Activated naive CD8-positive, alpha-beta T cell treated with anti-CD3 and anti-CD28 coated beads, Interleukin-2, amount 10 ng/mL, durations not matched to agents 7 days and 5 days (primary cell): ENCODE measurements at regions not wholly inside any gene's neighbourhood (a gene's known extent, or its start where the extent isn't known, plus 50 kb on each side); places are given as distances from the start of the nearest gene placed in this dataset.

Experiments
- ATAC-seq: fragments of 150-1000 bp; cut with Tn5 transposase; one replicate; pipeline ENCODE4 v1.10.0; 2021; ENCODE audit warnings: low read depth, moderate library complexity
- POLR2A ChIA-PET: fragments of 350-600 bp; sonication (Branson Sonifier 250); formaldehyde crosslinking; loops from one replicate; lab custom pipeline; 2021; ENCODE audit warnings: antibody characterized with exemption; lab: Charles Lee
- DNase-seq: peaks from one replicate; pipeline ENCODE4 v3.0.0; 2021
- H3K27ac Mint-ChIP-seq: one replicate; pipeline ENCODE4 v1.8.0; 2022; ENCODE audit warnings: mild to moderate bottlenecking, mixed read lengths
- H3K27me3 Mint-ChIP-seq: one replicate; pipeline ENCODE4 v1.8.0; 2022; ENCODE audit warnings: mild to moderate bottlenecking, moderate library complexity, mixed read lengths
- H3K36me3 Mint-ChIP-seq: one replicate; pipeline ENCODE4 v1.8.0; 2021; ENCODE audit warnings: mild to moderate bottlenecking, mixed read lengths
- H3K4me1 Mint-ChIP-seq: one replicate; pipeline ENCODE4 v1.8.0; 2021; ENCODE audit warnings: mixed read lengths
- H3K4me3 Mint-ChIP-seq: one replicate; pipeline ENCODE4 v1.8.0; 2022; ENCODE audit warnings: mild to moderate bottlenecking, moderate library complexity, mixed read lengths
- H3K9me3 Mint-ChIP-seq: one replicate; pipeline ENCODE4 v1.8.0; 2021; ENCODE audit warnings: mixed read lengths

DNA sequence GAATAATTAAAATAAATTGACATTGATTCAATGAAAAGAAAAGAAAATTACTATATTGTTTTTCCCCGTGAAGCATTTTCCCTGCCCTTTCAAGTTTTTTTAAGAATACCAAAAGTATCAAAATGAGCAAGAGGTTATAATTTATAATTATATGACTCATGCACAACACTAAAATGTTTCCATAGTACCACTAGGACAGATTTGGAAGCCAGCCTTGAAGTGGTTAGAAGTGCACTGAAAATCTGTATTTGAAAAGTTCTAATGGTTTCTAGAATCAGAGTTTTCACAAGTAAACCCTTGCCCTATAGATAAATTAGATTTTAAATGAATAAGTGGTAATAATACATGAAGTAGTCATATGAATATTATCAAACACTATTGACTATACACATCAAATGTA is 140.9 kb downstream of the HNRNPD start:
- DNase-seq (no peak), ATAC-seq (no peak)
- Mint-ChIP-seq H3K9me3 (peaks cover 3% of the 10 kb centered on the region), H3K4me3 (no peak overlapping the region), H3K36me3 (peaks cover 2% of the 10 kb centered on the region), H3K27me3 (peaks cover 9% of the 10 kb centered on the region), H3K27ac (no peak overlapping the region), H3K4me1 (no peaks in the 10 kb centered on the region)
- POLR2A ChIA-PET, result no interaction called here

DNA sequence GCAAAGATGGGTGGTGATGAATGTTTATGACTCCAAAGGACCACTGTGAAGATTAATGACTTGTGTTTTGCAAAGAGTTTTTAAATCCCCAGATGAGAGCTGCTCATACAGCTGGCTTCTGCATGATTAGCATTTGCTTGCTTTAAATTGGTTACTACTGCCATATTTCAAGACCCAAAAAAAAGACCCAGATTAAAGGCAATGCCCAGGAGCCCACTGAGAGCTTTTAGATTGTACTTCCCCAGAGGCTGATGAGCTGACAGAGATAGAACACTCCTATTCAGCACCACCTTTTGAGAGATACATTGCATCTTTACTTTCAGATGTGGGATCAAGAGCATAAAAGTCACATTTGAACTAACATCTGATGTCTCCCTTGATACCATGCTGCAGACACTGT is 142.0 kb downstream of the HNRNPD start:
- DNase-seq (no peak), ATAC-seq (no peak)
- H3K27me3 Mint-ChIP-seq, result peaks cover 9% of the 10 kb centered on the region
- H3K27ac Mint-ChIP-seq, result no peak overlapping the region
- H3K9me3 Mint-ChIP-seq, result peaks cover 3% of the 10 kb centered on the region
- H3K36me3 Mint-ChIP-seq, result no peaks in the 10 kb centered on the region
- POLR2A ChIA-PET, result no interaction called here
- no peak overlapping the region for H3K4me3 Mint-ChIP-seq
- no peaks in the 10 kb centered on the region for H3K4me1 Mint-ChIP-seq

DNA sequence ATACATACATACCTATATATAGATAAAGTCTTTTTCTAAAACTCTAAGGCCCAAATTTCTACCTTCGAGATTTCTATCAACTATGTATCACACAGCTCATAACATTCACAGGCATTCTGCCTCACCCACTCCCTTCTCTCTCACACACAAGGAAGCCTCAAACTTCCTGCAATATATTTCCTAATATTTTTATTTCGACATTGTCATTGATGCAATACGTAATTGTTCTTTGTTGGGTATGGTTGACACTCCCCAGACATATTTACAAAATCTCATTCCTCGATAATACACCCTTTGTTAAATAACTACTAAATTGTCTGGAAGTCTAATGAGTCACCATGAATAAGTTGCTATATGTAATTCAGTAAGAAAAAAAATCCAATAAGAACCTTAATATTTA is 143.5 kb downstream of the HNRNPD start:
- H3K4me3 Mint-ChIP-seq, result no peak overlapping the region
- H3K9me3 Mint-ChIP-seq, result no peaks in the 10 kb centered on the region
- no peak for DNase-seq
- H3K4me1 Mint-ChIP-seq, result no peaks in the 10 kb centered on the region
- peaks cover 9% of the 10 kb centered on the region for H3K27me3 Mint-ChIP-seq
- no peak overlapping the region for H3K27ac Mint-ChIP-seq
- POLR2A ChIA-PET, result no interaction called here
- H3K36me3 Mint-ChIP-seq, result no peaks in the 10 kb centered on the region
- no peak for ATAC-seq

DNA sequence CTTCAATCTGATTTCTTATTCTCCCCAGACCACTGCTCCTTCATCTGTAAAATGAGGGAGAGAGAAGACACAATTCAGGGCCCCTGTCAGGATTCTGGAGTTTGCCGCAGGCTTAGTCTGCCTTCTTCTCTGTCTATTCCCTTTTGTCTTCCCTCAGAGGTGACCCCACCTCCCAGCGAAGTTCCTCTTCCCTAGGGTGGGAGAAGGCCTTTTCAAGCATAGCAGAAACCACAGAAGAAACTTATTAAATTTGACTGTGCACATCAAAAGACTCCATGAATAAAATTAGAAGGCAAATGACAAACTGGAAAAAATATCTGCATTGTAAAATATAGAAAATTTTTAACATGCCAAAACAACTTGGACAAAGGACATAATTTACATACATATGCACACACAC is 148.8 kb downstream of the HNRNPD start:
- no peaks in the 10 kb centered on the region for H3K36me3 Mint-ChIP-seq
- peaks cover 5% of the 10 kb centered on the region for H3K4me1 Mint-ChIP-seq

DNA sequence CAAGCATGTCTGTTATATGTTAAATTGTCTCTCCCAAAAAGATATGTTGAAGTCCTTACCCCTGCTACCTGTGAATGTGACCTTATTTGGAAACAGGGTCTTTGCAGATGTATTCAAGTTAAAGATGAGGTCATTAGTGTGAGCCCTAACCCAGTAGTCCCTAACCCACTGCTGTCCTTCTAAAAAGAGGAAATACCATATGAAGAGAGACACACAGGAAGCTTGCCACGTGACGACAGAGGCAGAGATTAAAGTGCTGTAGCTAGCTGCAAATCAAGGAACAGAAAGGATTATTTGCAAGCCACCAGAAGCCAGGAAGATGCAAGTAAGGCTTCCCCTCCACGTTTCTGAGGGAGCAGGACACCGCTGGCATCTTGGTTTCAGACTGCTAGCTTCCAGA is 150.1 kb downstream of the HNRNPD start:
- H3K4me1 Mint-ChIP-seq, result peaks cover 6% of the 10 kb centered on the region
- H3K9me3 Mint-ChIP-seq, result no peaks in the 10 kb centered on the region
- peaks cover 4% of the 10 kb centered on the region for H3K27me3 Mint-ChIP-seq
- H3K36me3 Mint-ChIP-seq, result no peaks in the 10 kb centered on the region
- no peak overlapping the region for H3K27ac Mint-ChIP-seq
- ATAC-seq (peak; percentile 82), DNase-seq (no peak)
- H3K4me3 Mint-ChIP-seq, result peak overlapping the region; percentile 46
- POLR2A ChIA-PET, result no interaction called here

More for the DNA sequence above, 148.8 kb downstream of the HNRNPD start:
- DNase-seq (no peak), ATAC-seq (no peak)
- POLR2A ChIA-PET, result no interaction called here
- H3K4me3 Mint-ChIP-seq, result no peak overlapping the region
- H3K9me3 Mint-ChIP-seq, result no peaks in the 10 kb centered on the region
- no peak overlapping the region for H3K27ac Mint-ChIP-seq
- peaks cover 6% of the 10 kb centered on the region for H3K27me3 Mint-ChIP-seq

DNA sequence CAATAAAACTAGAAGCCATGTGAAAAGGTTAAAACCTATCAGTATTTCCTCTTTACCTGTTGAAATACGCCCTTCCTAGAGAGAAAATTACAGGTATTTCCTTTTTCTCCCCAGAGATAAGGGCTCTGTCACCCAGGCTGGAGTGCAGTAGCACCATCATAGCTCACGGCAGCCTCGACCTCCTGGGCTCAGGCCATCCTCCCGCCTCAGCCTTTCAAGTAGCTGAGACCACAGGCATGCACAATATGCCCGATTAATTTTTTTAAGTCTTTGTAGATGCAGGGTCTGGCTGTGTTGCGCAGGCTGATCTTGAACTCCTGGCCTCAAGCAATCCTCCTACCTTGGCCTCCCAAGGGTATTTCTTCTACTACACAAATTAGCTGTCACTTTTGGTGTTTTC is 154.4 kb downstream of the HNRNPD start:
- ATAC-seq (no peak), DNase-seq (no peak)
- POLR2A ChIA-PET, result no interaction called here
- Mint-ChIP-seq H3K9me3 (peaks cover 1% of the 10 kb centered on the region), H3K36me3 (no peaks in the 10 kb centered on the region), H3K4me1 (peaks cover 10% of the 10 kb centered on the region), H3K4me3 (no peak overlapping the region), H3K27me3 (no peaks in the 10 kb centered on the region), H3K27ac (no peak overlapping the region)

DNA sequence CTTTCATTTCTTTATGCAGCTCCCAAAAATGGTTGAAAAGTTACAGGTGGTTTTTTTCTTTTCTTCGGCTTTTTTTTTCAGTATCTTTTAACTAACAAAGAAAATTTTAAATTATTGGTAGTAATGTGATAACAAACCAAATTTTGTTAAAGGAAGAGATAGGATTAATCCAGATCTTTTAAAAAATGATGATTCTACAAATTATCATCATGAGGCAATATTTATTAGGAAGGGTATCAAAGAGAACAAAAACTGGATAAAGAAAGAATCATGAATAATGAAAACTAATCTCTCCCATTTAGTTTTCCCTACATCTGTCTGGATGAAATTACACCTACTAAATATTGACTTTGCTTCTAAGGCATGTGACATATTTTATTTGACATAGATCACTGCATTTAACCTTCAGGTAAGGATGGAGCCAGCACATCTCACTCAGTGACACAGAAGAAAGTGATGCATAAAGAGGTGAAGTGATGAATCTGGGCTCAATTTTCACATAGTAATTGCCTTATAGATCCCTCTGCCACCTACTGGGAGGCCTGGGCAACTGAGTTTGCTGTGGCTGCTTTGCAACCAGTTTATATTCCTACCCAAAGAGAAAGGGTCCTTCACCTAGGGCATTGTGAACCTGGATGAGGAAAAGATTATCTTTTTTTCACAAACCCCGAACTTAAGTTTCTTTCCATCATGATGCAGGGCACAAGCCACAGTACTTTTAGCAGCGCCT is 155.6 kb downstream of the HNRNPD start:
- Mint-ChIP-seq H3K4me1 (peaks cover 14% of the 10 kb centered on the region), H3K4me3 (no peak overlapping the region), H3K27ac (no peak overlapping the region), H3K36me3 (no peaks in the 10 kb centered on the region), H3K27me3 (no peaks in the 10 kb centered on the region), H3K9me3 (peaks cover 1% of the 10 kb centered on the region)
- DNase-seq, result no peak
- ATAC-seq, result no peak
- POLR2A ChIA-PET, result no interaction called here

DNA sequence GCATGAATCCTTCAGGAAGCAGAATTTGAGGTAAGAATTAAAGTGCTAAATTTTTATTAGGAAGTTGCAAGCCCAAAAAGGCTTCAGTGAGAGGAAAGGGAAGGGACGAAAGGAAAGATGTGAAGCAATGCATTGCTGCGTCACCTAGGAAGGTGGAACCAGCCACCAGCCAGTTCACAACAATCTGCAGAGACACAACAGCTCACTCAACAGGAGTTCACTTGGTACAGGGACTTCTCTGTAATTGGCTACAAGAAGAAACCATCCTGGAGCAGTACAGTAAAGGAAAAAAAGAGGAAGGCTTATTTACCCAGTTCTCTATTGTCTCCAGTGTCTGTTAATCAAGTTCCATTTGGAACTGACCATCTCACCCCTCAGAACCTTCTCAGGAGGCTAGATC is 157.6 kb downstream of the HNRNPD start:
- Mint-ChIP-seq H3K4me3 (no peak overlapping the region), H3K36me3 (no peaks in the 10 kb centered on the region), H3K9me3 (peaks cover 1% of the 10 kb centered on the region), H3K4me1 (peaks cover 15% of the 10 kb centered on the region), H3K27me3 (no peaks in the 10 kb centered on the region), H3K27ac (no peak overlapping the region)
- ATAC-seq (no peak), DNase-seq (no peak)
- POLR2A ChIA-PET, result no interaction called here

DNA sequence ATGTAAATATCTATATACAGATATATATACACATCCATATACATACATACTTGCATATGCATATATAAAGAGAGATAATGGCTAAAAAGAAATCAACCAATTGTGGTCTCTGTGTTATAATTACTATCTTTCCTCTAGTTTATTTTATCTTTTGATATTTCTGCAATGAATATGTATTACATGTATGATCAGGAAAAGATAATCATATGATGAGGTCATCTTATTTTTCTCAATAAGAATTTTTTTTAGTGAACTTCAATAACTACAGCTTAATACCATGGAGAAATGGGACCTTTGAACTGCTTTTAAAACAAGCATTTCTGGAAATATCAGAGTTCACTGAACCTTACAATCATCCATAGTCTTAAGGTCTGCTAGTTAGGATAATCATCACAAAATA is 158.0 kb downstream of the HNRNPD start:
- no peaks in the 10 kb centered on the region for H3K27me3 Mint-ChIP-seq

DNA sequence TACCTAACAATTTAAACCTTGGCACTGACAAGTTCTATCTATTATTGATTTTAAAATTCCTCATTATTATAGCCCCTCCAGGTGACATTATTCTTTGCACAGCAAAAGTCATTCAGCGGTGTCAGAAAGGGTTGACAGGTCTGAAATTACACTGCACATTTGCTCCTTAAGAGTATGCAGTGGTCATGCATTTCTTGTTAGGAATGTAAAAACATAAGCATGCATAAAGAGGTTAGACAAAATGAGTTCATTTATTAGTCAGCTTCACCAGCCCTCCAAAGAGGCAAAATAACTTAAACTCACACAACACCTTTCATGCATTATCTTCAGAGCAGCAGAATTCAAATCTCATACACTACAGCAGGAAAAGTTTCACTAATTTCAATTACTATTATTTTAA is 158.8 kb downstream of the HNRNPD start:
- Mint-ChIP-seq H3K9me3 (peaks cover 1% of the 10 kb centered on the region), H3K27ac (no peak overlapping the region), H3K27me3 (no peaks in the 10 kb centered on the region), H3K4me1 (peaks cover 15% of the 10 kb centered on the region), H3K4me3 (no peak overlapping the region), H3K36me3 (no peaks in the 10 kb centered on the region)
- POLR2A ChIA-PET, result no interaction called here
- no peak for DNase-seq
- ATAC-seq, result no peak

More for the DNA sequence above, 158.0 kb downstream of the HNRNPD start:
- Mint-ChIP-seq H3K4me1 (peaks cover 15% of the 10 kb centered on the region), H3K27ac (no peak overlapping the region), H3K36me3 (no peaks in the 10 kb centered on the region), H3K4me3 (no peak overlapping the region), H3K9me3 (peaks cover 1% of the 10 kb centered on the region)
- POLR2A ChIA-PET, result no interaction called here
- no peak for DNase-seq
- no peak for ATAC-seq

DNA sequence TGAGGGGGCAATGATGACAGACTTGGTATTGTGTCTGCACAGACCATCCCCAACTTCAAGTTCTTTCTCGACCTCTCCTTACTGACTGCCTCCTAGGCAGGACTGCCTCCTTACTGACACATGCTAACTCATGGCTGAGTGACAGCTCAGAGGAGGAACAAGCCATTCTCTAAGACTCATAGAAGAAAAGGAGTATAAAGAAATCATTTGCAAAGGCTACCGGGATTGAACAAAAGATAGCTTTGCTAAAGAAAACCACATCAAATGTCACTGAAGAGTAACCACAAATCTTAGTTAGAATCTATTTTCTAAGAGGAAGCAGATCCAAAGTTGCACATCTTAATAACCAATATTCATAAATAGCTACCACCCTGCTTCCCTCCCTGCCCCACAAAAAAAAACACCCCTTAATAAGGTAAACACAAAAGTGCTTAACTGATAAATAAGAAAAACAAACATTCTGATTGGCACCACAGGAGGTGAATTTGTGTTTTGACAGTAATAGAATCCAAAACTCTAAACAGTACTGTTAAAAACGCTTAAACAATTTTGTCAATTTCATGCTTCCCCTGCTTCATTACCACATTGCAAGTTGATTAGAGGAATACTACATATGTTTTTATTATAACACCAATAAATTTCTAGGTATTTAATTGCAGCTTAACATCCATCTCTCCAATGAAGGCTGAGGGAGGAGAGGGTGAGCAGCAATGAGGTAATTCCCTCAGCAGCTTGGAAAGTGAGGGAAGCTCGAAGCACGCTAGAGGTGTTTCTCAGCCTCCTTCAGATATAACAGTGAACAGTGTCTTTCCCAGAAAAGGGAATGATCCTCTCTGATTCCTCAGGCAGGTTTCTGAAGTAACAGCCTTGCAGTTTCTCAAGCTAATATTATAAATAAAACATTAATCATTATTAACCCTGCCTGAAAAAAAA is 160.0 kb downstream of the HNRNPD start:
- Mint-ChIP-seq H3K36me3 (no peaks in the 10 kb centered on the region), H3K27me3 (no peaks in the 10 kb centered on the region), H3K4me3 (peak overlapping the region; percentile 45), H3K9me3 (peaks cover 1% of the 10 kb centered on the region), H3K27ac (peak overlapping the region; percentile 54), H3K4me1 (peaks cover 15% of the 10 kb centered on the region)
- DNase-seq (no peak), ATAC-seq (peak; percentile 95)
- POLR2A ChIA-PET, result interaction anchor here (1.1 kb wide), 1 partner anchor 743 kb away, joined by 3 read pairs; no protein-coding TSS in a partner anchor

DNA sequence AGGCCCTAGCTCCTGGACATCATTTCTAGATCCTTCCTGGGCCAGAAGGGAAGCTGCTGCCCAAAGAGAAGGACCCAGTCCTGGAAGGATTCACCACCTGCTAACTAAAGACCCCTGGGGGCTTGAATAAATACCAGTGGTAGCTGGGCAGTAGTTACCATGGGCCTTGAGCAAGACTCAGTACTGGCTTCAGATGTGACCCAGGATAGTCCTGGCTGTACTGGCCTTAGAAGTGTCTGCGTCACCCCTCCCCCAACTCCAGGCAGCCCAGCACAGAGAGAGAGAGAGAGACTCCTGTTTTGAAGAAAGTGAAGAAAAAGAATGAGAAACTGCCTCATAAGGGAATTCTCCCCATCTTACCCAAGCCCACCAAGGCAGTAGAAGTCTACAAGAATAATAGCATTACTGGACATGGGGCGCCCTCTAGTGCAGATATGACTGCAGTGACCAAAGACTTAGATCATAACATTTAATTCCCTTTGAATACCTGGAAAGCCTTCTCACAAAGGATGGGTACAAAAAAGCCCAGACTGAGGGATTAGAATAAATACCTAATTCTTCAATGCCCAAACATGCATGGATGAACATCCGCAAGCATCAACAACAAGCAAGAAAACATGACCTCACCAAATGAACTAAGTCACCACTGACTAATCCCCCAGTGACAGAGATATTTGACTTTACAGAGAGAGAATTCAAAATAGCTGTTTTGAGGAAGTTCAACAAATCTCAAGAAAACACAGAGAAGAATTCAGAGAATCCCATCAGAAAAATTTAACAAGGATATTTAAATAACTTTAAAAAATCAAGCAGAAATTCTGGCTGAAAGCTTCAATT is 171.8 kb downstream of the HNRNPD start:
- ATAC-seq, result peak; percentile 42
- POLR2A ChIA-PET, result interaction anchor here (0.6 kb wide), 1 partner anchor 1256 kb away, joined by 3 read pairs; no protein-coding TSS in a partner anchor

DNA sequence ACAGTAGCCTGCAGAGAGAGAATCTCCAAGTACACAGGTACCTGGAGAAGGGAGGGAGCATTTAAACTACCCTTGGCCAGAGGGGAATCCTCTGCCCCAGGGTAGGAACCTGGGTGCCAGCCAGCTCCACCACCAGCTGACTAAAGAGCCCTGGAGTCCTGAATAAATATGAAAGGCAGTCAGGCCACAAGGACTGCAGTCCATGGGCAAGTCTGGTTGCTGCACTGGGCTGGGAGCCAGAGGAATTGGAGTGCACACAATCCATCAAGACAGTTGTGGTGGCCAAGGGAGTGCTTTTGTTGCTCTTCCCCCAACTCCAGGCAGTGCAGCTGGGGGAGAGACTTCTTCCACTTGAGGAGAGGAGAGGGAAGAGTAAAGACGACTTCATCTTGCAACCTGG is 172.5 kb downstream of the HNRNPD start:
- Mint-ChIP-seq H3K9me3 (no peaks in the 10 kb centered on the region), H3K27ac (no peak overlapping the region), H3K4me3 (no peak overlapping the region), H3K27me3 (peaks cover 13% of the 10 kb centered on the region), H3K36me3 (no peaks in the 10 kb centered on the region), H3K4me1 (peaks cover 4% of the 10 kb centered on the region)
- ATAC-seq (no peak), DNase-seq (no peak)
- POLR2A ChIA-PET, result interaction anchor here (0.6 kb wide), 1 partner anchor 1255 kb away, joined by 3 read pairs; no protein-coding TSS in a partner anchor

More for the DNA sequence above, 171.8 kb downstream of the HNRNPD start:
- peaks cover 4% of the 10 kb centered on the region for H3K4me1 Mint-ChIP-seq
- H3K9me3 Mint-ChIP-seq, result peaks cover 2% of the 10 kb centered on the region
- H3K4me3 Mint-ChIP-seq, result no peak overlapping the region
- H3K27me3 Mint-ChIP-seq, result peaks cover 16% of the 10 kb centered on the region
- H3K36me3 Mint-ChIP-seq, result no peaks in the 10 kb centered on the region
- DNase-seq, result no peak
- H3K27ac Mint-ChIP-seq, result no peak overlapping the region
